AG04450 (cell line): ENCODE measurements at regions not wholly inside any gene's neighbourhood (a gene's known extent, or its start where the extent isn't known, plus 50 kb on each side); places are given as distances from the start of the nearest gene placed in this dataset.
"Not testable (repeated sequence)": the region's sequence is repeated elsewhere in the genome, so short reads cannot be mapped to it uniquely, and the experiment has no call there.

ENCODE experiments used
- CTCF ChIA-PET: fragments of 300-600, 350-600 bp; formaldehyde crosslinking; extraction: SDS; loops from one replicate; lab custom pipeline; 2022; ENCODE audit warnings: antibody characterized with exemption, inconsistent platforms; lab: Charles Lee
- POLR2A ChIA-PET: fragments of 350-600 bp; formaldehyde crosslinking; extraction: SDS; loops from one replicate; lab custom pipeline; 2021; ENCODE audit warnings: antibody characterized with exemption, inconsistent platforms; lab: Yijun Ruan, JAX
- DNase-seq: peaks from one replicate; pipeline ENCODE4 v3.0.0-alpha.2; 2011; ENCODE audit warnings: low read depth, low spot score
- H3K27ac ChIP-seq: one replicate; pipeline ENCODE4 v1.5.1; 2012; ENCODE audit warnings: low read depth, low read length, control low read depth
- H3K27me3 ChIP-seq: one replicate; pipeline ENCODE4 v1.6.0; 2012; ENCODE audit warnings: low read length; ENCODE audit not compliant: control insufficient read depth, insufficient read depth
- H3K4me3 ChIP-seq: 2 replicates; pipeline ENCODE4 v1.5.1; 2011; ENCODE audit warnings: mild to moderate bottlenecking, low read depth, low read length, control low read depth
- H3K9me3 ChIP-seq: 2 replicates; pipeline ENCODE4 v1.5.1; 2012; ENCODE audit warnings: low read length; ENCODE audit not compliant: control insufficient read depth, insufficient read depth
- CTCF ChIP-seq: IDR thresholded peaks from 2 replicates; pipeline ENCODE4 v1.5.1; 2011; ENCODE audit warnings: low read depth, low read length, control low read depth, inconsistent platforms

- Histone ChIP-seq H3K9me3 (no peaks in the 10 kb centered on the region), H3K27ac (no peak overlapping the region), H3K27me3 (no peaks in the 10 kb centered on the region), H3K4me3 (no peak overlapping the region)
- DNase-seq = no peak
- TF ChIP-seq CTCF = no peak
- CTCF ChIA-PET = no interaction called here
- POLR2A ChIA-PET = no interaction called here
These were observed 155.3 kb upstream of the CCDC196 start for GRCh38 chr14:66330916-66331315.

GRCh38 chr14:66333293-66333692 lies 152.9 kb upstream of the CCDC196 start:
- DNase-seq, H3K4me3 ChIP-seq, POLR2A ChIA-PET, CTCF ChIA-PET, H3K27ac ChIP-seq, H3K9me3 ChIP-seq, H3K27me3 ChIP-seq: not testable (repeated sequence)

GRCh38 chr14:66341239-66341638 lies 144.9 kb upstream of the CCDC196 start:
- TF ChIP-seq CTCF = no peak
- Histone ChIP-seq H3K4me3 (no peak overlapping the region), H3K27ac (no peak overlapping the region), H3K9me3 (no peaks in the 10 kb centered on the region), H3K27me3 (no peaks in the 10 kb centered on the region)
- no peak for DNase-seq
- CTCF ChIA-PET = interaction anchor here (3.0 kb wide), 1 partner anchor 18 kb away, joined by 7 read pairs; no protein-coding TSS in a partner anchor
- POLR2A ChIA-PET = no interaction called here

GRCh38 chr14:66345986-66346385 lies 140.2 kb upstream of the CCDC196 start:
- ChIA-PET CTCF (no interaction called here), POLR2A (no interaction called here)
- TF ChIP-seq CTCF = no peak
- Histone ChIP-seq H3K9me3 (no peaks in the 10 kb centered on the region), H3K27me3 (no peaks in the 10 kb centered on the region), H3K4me3 (no peak overlapping the region), H3K27ac (no peak overlapping the region)
- DNase-seq = no peak

- TF ChIP-seq CTCF = no peak
- Histone ChIP-seq H3K4me3 (no peak overlapping the region), H3K27me3 (no peaks in the 10 kb centered on the region), H3K9me3 (no peaks in the 10 kb centered on the region), H3K27ac (no peak overlapping the region)
- CTCF ChIA-PET = interaction anchor here (2.3 kb wide), 1 partner anchor 8 kb away, joined by 31 read pairs; no protein-coding TSS in a partner anchor
- no peak for DNase-seq
- POLR2A ChIA-PET = no interaction called here
These were observed 134.9 kb upstream of the CCDC196 start for GRCh38 chr14:66351310-66351709.
